ENCODE measurements at regions not wholly inside any gene's neighbourhood (a gene's known extent, or its start where the extent isn't known, plus 50 kb on each side); places are given as distances from the start of the nearest gene placed in this dataset.

DNA sequence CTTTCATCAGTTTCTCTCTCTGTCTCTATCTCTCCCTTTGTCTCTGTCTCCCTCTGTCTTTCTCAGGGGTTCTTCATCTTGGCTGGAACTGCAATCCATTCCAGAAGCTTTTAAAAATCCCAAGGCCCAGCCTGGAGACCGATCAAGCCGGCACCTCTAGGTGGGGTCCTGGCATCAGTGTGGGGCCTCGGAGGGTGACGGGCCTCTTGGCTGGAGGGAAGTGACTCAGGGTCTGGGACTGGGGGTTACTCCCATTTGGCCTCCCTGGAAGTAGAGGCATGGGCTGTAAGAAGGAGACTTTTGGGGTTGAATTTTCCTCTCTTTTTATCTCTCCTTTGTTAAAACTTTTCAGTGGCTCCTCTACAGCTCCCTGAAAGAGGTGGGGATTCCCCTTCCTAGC, 52.8 kb upstream of the OTOF start:
- Histone ChIP-seq H3K36me3 (ENCODE audit: low read depth) (no peaks in the 10 kb centered on the region), H3K27ac (ENCODE audit: poor library complexity, severe bottlenecking) (no peak overlapping the region), H3K4me3 (ENCODE audit: severe bottlenecking) (no peak overlapping the region), H3K9me3 (ENCODE audit: severe bottlenecking) (no peaks in the 10 kb centered on the region), H3K27me3 (ENCODE audit: insufficient read depth, poor library complexity, severe bottlenecking) (no peaks in the 10 kb centered on the region), H3K4me1 (ENCODE audit: insufficient read depth, poor library complexity, severe bottlenecking) (no peaks in the 10 kb centered on the region)
- peak; percentile 27 for DNase-seq (ENCODE audit: low spot score)
- TF ChIP-seq, protein P1, sequence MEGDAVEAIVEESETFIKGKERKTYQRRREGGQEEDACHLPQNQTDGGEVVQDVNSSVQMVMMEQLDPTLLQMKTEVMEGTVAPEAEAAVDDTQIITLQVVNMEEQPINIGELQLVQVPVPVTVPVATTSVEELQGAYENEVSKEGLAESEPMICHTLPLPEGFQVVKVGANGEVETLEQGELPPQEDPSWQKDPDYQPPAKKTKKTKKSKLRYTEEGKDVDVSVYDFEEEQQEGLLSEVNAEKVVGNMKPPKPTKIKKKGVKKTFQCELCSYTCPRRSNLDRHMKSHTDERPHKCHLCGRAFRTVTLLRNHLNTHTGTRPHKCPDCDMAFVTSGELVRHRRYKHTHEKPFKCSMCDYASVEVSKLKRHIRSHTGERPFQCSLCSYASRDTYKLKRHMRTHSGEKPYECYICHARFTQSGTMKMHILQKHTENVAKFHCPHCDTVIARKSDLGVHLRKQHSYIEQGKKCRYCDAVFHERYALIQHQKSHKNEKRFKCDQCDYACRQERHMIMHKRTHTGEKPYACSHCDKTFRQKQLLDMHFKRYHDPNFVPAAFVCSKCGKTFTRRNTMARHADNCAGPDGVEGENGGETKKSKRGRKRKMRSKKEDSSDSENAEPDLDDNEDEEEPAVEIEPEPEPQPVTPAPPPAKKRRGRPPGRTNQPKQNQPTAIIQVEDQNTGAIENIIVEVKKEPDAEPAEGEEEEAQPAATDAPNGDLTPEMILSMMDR (IDR thresholded peaks at IDR 0.05; ENCODE audit: poor library complexity, severe bottlenecking) = no peak
- no peak for ATAC-seq (ENCODE audit: low read depth)

DNA sequence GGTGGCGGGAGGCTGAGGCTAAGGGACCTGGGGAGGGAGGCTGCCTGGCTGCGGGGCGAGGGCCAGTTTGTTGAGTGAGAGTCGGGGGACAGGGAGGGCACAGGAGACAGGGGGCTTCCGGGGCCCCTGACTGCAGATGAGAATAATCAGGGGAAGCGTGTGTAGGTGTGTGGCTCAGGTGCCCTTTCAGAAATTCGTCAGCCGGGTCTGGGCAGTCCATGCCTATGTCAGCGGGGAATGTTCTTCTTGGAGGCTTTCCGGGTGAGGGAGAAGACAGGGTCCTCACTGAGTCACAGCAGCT, 52.3 kb upstream of the OTOF start:
- no peak overlapping the region for H3K4me3 ChIP-seq (ENCODE audit: severe bottlenecking)
- no peaks in the 10 kb centered on the region for H3K27me3 ChIP-seq (ENCODE audit: insufficient read depth, poor library complexity, severe bottlenecking)
- H3K27ac ChIP-seq (ENCODE audit: poor library complexity, severe bottlenecking) = no peak overlapping the region
- H3K9me3 ChIP-seq (ENCODE audit: severe bottlenecking) = no peaks in the 10 kb centered on the region
- TF ChIP-seq, protein P1 (IDR thresholded peaks at IDR 0.05; ENCODE audit: poor library complexity, severe bottlenecking) = no peak
- no peaks in the 10 kb centered on the region for H3K4me1 ChIP-seq (ENCODE audit: insufficient read depth, poor library complexity, severe bottlenecking)
- H3K36me3 ChIP-seq (ENCODE audit: low read depth) = no peaks in the 10 kb centered on the region
- DNase-seq (ENCODE audit: low spot score) (peak; percentile 17), ATAC-seq (ENCODE audit: low read depth) (no peak)

DNA sequence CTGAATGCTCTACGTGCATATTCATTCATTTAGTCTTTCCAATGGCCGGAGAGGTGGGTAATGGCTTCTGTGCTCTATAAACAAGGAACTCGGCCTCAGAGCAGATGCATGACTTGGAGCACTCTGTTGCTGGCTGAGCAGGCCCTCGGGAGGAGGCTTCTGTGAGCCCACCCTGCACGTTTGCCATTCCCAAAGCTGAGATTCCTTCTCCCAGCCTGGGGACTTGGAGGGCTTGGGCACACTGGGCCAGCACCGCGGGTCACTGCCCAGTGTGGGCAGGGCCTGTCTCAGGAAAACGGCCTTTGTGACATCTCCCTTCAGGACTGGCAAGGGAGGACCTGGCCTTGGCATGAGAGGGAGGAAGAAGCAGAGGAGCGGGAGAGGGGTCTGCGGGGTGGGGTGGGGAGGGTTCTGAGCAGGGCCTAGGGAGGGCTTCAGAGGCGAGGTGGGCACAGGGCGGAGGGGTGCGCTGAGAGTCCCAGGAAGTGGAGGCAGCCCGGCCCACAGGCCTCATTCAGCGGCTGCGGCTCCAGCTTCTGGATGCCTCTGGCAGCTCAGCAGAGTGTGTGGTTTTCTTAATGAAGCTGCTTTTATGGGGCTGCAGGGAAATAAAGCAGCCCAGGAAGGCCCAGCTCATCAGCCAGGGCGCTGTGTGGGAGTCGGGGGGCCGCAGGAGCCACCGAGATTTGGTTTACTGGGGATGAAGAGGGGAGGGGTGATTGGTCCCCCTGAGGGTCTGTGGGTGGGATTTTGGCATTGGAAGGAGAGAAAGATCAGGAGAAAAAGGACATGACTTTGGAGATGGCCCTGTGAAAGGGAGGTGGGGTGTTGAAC, 51.7 kb upstream of the OTOF start:
- ATAC-seq (ENCODE audit: low read depth) (no peak), DNase-seq (ENCODE audit: low spot score) (peak; percentile 19)
- no peaks in the 10 kb centered on the region for H3K36me3 ChIP-seq (ENCODE audit: low read depth)
- no peaks in the 10 kb centered on the region for H3K4me1 ChIP-seq (ENCODE audit: insufficient read depth, poor library complexity, severe bottlenecking)
- TF ChIP-seq, protein P1 (IDR thresholded peaks at IDR 0.05; ENCODE audit: poor library complexity, severe bottlenecking) = no peak
- H3K4me3 ChIP-seq (ENCODE audit: severe bottlenecking) = no peak overlapping the region
- no peak overlapping the region for H3K27ac ChIP-seq (ENCODE audit: poor library complexity, severe bottlenecking)
- H3K27me3 ChIP-seq (ENCODE audit: insufficient read depth, poor library complexity, severe bottlenecking) = no peaks in the 10 kb centered on the region
- no peaks in the 10 kb centered on the region for H3K9me3 ChIP-seq (ENCODE audit: severe bottlenecking)

DNA sequence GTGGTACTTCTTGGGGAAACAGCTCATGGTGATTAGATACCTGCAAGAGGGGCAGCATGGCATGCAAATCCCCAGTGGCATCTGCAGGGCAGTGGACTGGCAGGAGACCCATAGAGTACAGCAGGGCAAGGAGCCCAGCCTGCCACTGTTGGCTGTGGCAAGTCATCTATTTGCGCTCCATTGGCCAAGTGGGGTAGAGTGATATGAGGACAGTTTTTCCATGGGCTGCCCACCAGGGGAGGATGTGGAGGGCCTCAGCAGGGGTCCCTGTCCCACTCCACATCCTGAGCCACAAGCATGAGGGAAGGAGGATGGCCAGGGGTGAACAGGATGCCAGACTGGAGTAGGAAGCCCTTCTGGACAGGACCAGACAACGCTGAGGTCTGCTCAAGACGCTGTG, 50.9 kb upstream of the OTOF start:
- H3K27me3 ChIP-seq (ENCODE audit: insufficient read depth, poor library complexity, severe bottlenecking) = no peaks in the 10 kb centered on the region
- H3K36me3 ChIP-seq (ENCODE audit: low read depth) = no peaks in the 10 kb centered on the region
- H3K9me3 ChIP-seq (ENCODE audit: severe bottlenecking) = no peaks in the 10 kb centered on the region
- TF ChIP-seq, protein P1 (IDR thresholded peaks at IDR 0.05; ENCODE audit: poor library complexity, severe bottlenecking) = no peak
- H3K4me3 ChIP-seq (ENCODE audit: severe bottlenecking) = no peak overlapping the region
- H3K4me1 ChIP-seq (ENCODE audit: insufficient read depth, poor library complexity, severe bottlenecking) = no peaks in the 10 kb centered on the region
- no peak overlapping the region for H3K27ac ChIP-seq (ENCODE audit: poor library complexity, severe bottlenecking)
- ATAC-seq (ENCODE audit: low read depth) (no peak), DNase-seq (ENCODE audit: low spot score) (no peak)

All from RWPE2 (cell line).